ENCODE measurements at regions not wholly inside any gene's neighbourhood (a gene's known extent, or its start where the extent isn't known, plus 50 kb on each side); places are given as distances from the start of the nearest gene placed in this dataset.

DNA sequence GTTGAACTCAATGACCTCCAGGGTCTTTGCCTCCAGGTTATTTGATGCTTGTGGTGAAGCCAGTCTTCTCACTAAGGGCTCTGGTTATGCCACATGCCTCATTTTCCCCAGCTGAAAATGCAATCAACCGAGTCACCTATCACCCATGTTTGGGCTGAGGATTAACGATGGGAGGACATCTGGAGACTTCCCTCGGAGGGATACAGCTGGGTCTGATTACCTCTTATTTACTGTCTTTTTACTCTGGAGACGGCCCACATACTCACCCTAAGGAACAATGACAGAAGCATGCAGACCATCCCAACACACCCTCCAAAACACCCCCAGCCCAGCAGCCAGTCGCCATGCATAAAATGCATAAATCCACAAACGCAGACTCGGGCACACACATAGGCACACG lies 187.4 kb downstream of the OPA1 start:
- DNase-seq, result no peak

DNA sequence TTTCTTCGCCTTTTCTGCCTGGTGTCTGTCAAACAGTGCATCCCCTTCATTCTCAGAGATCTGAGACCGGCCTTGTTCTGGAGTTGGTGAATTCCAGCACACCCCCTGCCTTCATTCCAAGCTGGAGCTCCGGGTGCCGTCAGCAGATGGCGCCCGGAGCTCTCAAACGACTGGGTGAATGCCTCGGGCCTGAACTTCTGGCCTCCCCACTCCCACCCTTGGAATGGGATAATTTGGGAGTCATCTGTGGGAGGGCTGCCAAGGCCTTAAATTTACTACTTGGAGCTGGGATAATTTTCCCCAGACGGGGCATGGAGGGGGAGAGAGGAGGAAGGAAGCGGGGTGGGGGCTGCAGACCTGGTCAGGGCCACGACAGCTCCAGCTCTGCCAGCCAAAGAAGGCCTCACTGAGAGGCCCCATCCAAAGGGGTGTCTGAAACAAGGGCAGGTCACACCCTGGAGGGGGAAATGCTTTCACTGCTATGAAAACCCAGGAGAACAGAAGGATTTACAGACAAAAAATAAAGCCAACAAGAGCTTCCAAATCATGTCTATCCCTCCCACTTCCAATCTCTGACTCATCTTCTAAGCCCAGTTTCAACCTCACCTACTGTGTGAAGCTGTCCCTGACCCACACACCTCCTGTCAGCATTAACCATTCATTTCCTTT lies 187.9 kb downstream of the OPA1 start:
- peak; percentile 94 to 98 (median 95) for DNase-seq

- DNase-seq, result peak in 1 of 3 donors; percentile 45
Measured at GRCh38 chr3:193782276-193782647, 189.3 kb downstream of the OPA1 start.

- no peak for DNase-seq
Measured at GRCh38 chr3:193782747-193783146, 189.7 kb downstream of the OPA1 start.

- no peak for DNase-seq
Measured at GRCh38 chr3:193783166-193783896, 190.3 kb downstream of the OPA1 start.

DNA sequence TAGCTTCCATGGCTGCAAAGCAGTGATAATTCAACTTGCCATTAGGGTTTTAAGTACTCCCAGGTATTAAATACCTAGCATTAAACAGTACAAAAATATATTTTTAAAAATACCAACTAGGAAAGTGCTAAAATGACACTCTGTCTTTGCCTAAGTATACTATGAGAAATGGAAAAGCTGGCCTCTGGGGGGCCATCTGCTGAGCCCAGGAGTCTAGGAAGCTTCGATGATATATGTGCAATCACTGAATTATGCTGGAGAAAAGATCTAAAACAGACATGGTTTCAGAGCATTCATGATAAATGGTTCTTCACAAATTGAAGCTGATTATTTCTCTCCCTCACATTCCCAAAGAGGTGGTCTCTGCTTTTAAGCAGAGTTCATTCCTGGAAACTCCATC lies 191.8 kb downstream of the OPA1 start:
- no peak for DNase-seq

DNA sequence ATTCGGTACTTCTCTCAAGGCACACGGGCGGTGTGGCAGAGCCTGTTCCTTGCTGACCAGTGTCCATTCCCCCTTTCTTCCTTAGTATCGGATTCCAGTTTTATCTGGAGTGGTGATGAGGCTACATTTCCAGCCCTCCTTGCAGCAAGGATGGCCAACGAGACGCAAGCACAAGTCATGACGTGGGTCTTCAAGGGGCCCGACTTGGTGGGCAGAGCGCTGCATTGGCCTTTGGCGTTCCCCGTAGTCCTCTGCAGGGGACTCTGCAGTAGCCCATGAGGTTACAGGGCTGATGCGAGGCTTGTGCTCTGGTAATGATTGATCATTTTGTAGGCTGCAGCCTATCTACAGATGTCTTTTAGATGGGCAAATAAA lies 194.5 kb downstream of the OPA1 start:
- DNase-seq, result no peak

- DNase-seq, result peak; percentile 65 to 94 (median 84)
Measured at GRCh38 chr3:193788189-193788991, 195.4 kb downstream of the OPA1 start.

GRCh38 chr3:193789455-193789854 lies 196.4 kb downstream of the OPA1 start:
- DNase-seq, result no peak

- no peak for DNase-seq
Measured at GRCh38 chr3:193790086-193790990, 197.3 kb downstream of the OPA1 start.

- no peak for DNase-seq
Measured at GRCh38 chr3:193791041-193792032, 198.3 kb downstream of the OPA1 start.

- DNase-seq, result no peak
Measured at GRCh38 chr3:193793123-193793522, 200.1 kb downstream of the OPA1 start.

DNA sequence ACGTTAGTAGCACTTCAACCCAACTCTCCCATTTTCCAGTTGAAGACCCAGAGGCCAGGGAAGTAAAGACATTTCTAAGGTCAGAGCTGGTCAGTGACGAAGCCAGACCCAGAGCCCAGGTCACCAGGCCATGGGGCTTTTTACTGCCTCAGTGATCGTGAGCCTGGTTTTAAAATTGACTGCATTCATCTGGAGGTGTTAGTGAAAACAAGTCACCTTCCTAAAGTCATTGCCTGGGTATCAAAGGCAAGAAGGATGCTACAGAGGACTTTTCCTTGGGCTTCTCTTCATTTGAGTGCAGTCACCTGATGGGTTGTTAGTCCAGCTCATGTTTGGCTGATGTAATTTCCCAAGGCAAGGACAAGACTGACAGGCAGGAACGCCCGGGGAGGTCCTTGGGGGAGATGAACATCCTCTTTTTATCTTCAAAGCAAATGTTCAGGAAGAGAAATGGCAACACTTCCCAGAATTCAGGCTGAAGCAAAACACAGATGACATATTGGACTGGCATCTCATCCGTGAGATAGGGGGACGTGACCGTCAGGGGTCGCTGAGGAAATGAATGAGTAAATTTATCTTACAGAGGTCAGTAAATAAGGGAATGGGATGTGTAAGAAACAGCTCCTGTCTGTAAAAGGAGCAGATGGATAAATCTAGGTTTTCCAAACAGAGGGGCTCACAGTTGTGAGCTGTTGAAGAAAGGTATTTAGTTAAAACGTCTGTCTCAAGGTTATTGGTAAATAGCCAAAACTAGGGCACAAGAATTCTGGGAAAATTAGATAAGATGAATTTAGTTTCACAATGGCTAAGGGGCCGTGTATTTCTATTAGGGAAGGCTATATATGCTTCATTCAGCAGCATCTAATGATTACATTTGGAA lies 201.2 kb downstream of the OPA1 start:
- DNase-seq, result no peak

DNA sequence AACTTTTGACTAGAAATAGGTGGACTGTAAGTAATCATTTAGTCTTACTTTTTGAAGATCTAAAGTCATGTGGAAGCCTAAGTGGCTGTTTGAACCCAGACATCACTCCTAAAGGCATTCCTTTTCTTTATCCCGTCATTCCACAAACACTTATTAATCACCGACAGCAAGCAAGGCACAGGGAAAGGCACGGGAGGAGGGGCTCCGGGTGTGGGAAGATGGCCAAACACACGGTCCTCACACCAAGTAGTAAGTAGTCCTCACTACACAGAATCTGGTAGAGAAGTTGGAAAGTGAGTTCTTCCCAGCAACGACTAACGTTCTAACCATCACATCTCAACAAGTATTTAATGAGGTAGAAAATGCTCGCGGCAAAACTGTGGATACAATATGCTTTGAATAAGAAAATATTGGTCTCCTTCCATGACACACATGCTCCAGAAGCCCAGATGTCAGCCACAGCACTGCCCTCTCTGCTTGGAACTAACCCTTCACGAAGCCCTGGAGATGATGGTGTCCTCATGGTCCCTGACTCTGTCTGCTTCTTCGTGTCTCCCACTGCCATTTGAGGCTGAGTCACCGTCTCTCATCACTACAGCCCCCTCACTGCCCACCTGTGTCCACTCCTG lies 202.2 kb downstream of the OPA1 start:
- no peak for DNase-seq

DNA sequence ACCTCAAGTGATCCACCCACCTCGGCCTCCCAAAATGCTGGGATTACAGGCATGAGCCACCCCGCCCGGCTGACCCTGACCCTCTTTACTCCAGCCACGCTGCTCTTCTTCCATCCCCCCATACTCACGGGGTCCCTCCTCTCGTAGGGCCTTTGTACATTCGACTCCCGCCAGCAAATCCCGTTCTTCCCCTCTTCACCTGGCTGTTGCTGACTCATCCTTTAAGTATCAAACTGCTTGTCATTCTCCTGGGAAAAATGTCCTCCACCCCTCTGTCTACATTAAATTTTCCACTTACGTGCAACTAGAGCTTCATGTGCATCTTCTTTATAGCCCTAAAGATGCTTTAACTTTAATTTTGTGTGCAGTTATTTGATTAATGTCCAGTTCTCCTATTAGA lies 203.1 kb downstream of the OPA1 start:
- no peak for DNase-seq

- no peak for DNase-seq
Measured at GRCh38 chr3:193797566-193797965, 204.6 kb downstream of the OPA1 start.

- no peak for DNase-seq
Measured at GRCh38 chr3:193798051-193798450, 205.0 kb downstream of the OPA1 start.

- DNase-seq, result peak in 2 of 3 donors; percentile 33 to 69
Measured at GRCh38 chr3:193800138-193801043, 207.4 kb downstream of the OPA1 start.

Data from muscle of back (tissue), 3 donors.